ENCODE measurements at regions not wholly inside any gene's neighbourhood (a gene's known extent, or its start where the extent isn't known, plus 50 kb on each side); places are given as distances from the start of the nearest gene placed in this dataset.

DNA sequence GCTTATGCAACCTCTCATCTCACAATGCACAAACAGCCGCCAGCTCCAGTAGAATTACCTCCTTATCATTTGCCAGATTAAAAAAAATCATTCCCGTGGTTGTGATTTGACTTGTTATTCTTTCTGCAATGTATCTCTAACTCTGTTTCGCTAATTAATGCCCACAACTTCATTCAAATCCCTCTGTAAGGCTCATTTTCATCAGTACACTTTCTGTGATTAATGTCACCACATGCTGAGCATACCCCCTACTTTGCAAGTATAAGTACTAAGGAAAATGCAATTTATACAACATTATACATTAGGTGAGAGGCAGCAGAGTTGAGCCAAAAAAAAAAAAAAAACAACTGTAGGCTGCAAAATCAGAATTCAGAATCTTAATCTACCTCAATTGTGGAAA lies 166.0 kb downstream of the FSCB start:
- H3K4me3 ChIP-seq (ENCODE audit: low read depth, low read length), result no peak overlapping the region
- DNase-seq (ENCODE audit: low read depth, low spot score), result no peak
- POLR2A ChIA-PET, result no interaction called here
- TF ChIP-seq CTCF (IDR thresholded peaks at IDR 0.05; ENCODE audit: insufficient read depth, low read length, missing control alignments), result no peak
- CTCF ChIA-PET, result no interaction called here

DNA sequence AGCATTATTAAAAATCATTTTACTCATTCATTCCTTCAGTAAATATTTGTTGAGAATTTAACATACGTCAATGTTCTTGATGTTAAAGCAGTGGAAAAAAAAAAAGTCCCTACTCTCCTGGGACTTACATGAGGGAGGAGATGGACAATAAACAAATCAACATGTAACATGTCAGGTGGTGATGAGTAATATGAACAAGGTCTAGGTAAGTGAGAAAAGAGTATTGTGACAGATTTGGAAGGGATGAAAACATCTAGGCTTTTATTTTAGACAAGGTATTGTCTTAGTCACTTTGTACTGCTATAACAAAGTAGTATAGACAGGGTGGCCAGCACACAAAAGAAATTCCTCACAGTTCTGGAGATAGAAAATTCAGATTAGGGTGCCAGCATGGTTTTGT lies 167.2 kb downstream of the FSCB start:
- no peak for TF ChIP-seq CTCF (IDR thresholded peaks at IDR 0.05; ENCODE audit: insufficient read depth, low read length, missing control alignments)
- POLR2A ChIA-PET, result no interaction called here
- no peak for DNase-seq (ENCODE audit: low read depth, low spot score)
- CTCF ChIA-PET, result no interaction called here
- H3K4me3 ChIP-seq (ENCODE audit: low read depth, low read length), result no peak overlapping the region

DNA sequence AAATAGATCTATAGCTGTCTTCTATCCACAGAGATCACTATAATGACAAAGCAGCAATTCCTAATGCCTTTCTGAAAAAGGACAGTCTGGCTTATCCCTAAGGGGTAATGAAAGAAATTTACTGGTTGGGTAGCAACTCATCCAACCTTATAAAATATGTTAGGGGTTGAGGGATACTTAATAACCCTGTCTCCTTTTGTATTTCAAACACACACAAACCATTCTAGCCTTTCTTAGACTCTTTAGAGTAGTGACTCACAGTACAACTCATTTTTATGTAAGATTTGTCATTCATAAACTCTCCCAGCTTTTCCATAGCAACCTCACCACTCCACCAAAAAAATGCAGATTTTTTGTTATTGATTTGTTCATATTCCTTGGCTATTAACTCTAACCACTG lies 167.9 kb downstream of the FSCB start:
- ChIA-PET CTCF (no interaction called here), POLR2A (no interaction called here)
- DNase-seq (ENCODE audit: low read depth, low spot score), result no peak
- no peak for TF ChIP-seq CTCF (IDR thresholded peaks at IDR 0.05; ENCODE audit: insufficient read depth, low read length, missing control alignments)
- no peak overlapping the region for H3K4me3 ChIP-seq (ENCODE audit: low read depth, low read length)

DNA sequence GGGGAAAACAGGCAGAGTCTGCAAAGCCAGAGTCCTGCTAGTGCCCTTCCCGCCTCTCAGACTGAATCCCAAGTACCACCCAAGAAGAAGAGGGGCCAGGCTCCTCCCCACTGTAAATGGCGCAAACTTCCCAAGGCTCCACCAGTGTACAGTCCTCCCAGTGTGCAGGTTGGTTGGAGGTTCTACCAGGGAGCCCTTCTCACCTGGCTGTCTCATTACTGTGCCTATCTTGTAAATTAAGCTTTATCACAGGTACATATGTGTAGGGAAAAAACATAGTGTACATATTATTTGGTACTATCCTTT lies 189.7 kb downstream of the FSCB start:
- no peak overlapping the region for H3K4me3 ChIP-seq (ENCODE audit: low read depth, low read length)
- ChIA-PET POLR2A (no interaction called here), CTCF (no interaction called here)
- TF ChIP-seq CTCF (IDR thresholded peaks at IDR 0.05; ENCODE audit: insufficient read depth, low read length, missing control alignments), result no peak
- no peak for DNase-seq (ENCODE audit: low read depth, low spot score)

DNA sequence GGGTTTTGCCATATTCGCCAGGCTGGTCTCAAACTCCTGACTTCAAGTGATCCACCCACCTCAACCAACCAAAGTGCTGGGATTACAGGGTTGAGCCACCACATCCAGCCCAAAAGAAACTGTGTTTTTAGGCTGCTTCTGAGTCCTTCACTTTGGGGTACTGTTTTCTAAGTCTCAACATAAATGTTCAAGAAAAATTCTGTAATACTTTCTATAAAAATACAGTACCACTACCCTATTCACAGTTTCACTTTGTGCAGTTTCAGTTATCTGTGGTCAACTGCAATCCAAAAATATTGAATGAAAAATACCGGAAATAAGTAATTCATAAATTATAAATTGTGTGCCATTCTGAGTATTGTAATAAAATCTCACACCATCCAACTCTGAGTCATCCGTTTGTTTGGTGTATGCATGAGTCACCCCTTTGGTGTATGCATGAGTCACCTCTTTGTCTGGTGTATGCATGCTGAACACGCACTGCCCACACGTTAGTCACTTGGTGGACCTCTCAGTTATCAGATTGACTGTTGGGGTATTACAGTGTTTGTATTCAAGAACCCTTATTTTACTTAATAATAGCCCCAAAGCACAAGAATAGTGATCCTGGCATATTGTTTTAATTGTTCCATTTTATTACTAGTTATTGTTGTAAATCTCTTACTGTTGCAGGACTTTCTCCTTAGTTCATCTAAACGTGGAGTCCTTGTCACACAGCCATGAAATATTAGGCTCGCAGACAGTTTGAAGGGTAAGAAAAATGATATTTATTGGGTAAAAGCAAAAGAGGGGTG lies 190.2 kb downstream of the FSCB start:
- TF ChIP-seq CTCF (IDR thresholded peaks at IDR 0.05; ENCODE audit: insufficient read depth, low read length, missing control alignments), result no peak
- H3K4me3 ChIP-seq (ENCODE audit: low read depth, low read length), result no peak overlapping the region
- POLR2A ChIA-PET, result no interaction called here
- CTCF ChIA-PET, result no interaction called here
- no peak for DNase-seq (ENCODE audit: low read depth, low spot score)

DNA sequence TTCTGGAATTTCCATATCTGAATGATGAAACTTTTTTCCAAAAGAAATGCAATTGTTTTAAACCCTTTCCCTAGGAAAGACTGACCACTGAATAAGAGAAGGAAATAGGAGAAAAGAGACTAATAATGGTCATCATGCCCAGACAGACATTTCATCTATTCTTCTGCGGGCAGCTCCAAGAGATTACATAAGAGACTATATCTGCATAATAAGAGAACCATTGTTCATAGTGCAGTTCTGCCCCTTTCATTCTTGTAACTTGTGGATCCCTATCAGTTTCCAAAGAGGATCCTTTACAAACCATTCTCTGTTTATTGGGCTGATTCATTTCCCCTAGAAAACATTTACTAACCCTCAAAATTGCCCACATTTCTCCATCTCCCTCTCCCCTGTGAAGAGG lies 197.8 kb downstream of the FSCB start:
- TF ChIP-seq CTCF (IDR thresholded peaks at IDR 0.05; ENCODE audit: insufficient read depth, low read length, missing control alignments), result no peak
- DNase-seq (ENCODE audit: low read depth, low spot score), result no peak
- CTCF ChIA-PET, result no interaction called here
- POLR2A ChIA-PET, result no interaction called here
- H3K4me3 ChIP-seq (ENCODE audit: low read depth, low read length), result no peak overlapping the region
